Kasumi-1 (cell line): ENCODE measurements at regions not wholly inside any gene's neighbourhood (a gene's known extent, or its start where the extent isn't known, plus 50 kb on each side); places are given as distances from the start of the nearest gene placed in this dataset.

Experiments
- DNase-seq, 2 experiments: peaks; one replicate each; lab custom pipeline; 2025; lab: John Stamatoyannopoulos, UW

- no peak for DNase-seq
Measured at GRCh38 chr6:148053209-148053608, 289.4 kb upstream of the SASH1 start.

GRCh38 chr6:148053796-148054195, 288.8 kb upstream of the SASH1 start:
- DNase-seq: no peak

- no peak for DNase-seq
Measured at GRCh38 chr6:148054219-148054618, 288.4 kb upstream of the SASH1 start.

- DNase-seq: no peak
Measured at GRCh38 chr6:148055419-148055818, 287.2 kb upstream of the SASH1 start.

- DNase-seq: no peak
Measured at GRCh38 chr6:148059869-148060268, 282.8 kb upstream of the SASH1 start.

GRCh38 chr6:148064406-148065134, 278.1 kb upstream of the SASH1 start:
- no peak for DNase-seq

- no peak for DNase-seq
Measured at GRCh38 chr6:148068437-148069061, 274.1 kb upstream of the SASH1 start.

- DNase-seq: no peak
Measured at GRCh38 chr6:148069256-148069655, 273.4 kb upstream of the SASH1 start.

GRCh38 chr6:148074291-148074690, 268.3 kb upstream of the SASH1 start:
- DNase-seq: no peak

- DNase-seq: peak in 1 of 2 experiments; percentile 12
Measured at GRCh38 chr6:148074738-148075137, 267.9 kb upstream of the SASH1 start.

- no peak for DNase-seq
Measured at GRCh38 chr6:148075352-148075751, 267.3 kb upstream of the SASH1 start.

GRCh38 chr6:148076051-148076450, 266.6 kb upstream of the SASH1 start:
- DNase-seq: no peak

GRCh38 chr6:148080315-148080714, 262.3 kb upstream of the SASH1 start:
- no peak for DNase-seq

- no peak for DNase-seq
Measured at GRCh38 chr6:148081076-148081475, 261.6 kb upstream of the SASH1 start.

GRCh38 chr6:148082044-148082443, 260.6 kb upstream of the SASH1 start:
- DNase-seq: no peak

GRCh38 chr6:148082696-148083095, 259.9 kb upstream of the SASH1 start:
- no peak for DNase-seq

GRCh38 chr6:148085631-148086331, 256.9 kb upstream of the SASH1 start:
- DNase-seq: no peak

GRCh38 chr6:148086386-148086785, 256.3 kb upstream of the SASH1 start:
- no peak for DNase-seq

- DNase-seq: no peak
Measured at GRCh38 chr6:148086843-148087242, 255.8 kb upstream of the SASH1 start.

GRCh38 chr6:148087659-148088058, 255.0 kb upstream of the SASH1 start:
- DNase-seq: no peak

- DNase-seq: no peak
Measured at GRCh38 chr6:148090326-148090725, 252.3 kb upstream of the SASH1 start.

- DNase-seq: no peak
Measured at GRCh38 chr6:148091394-148091793, 251.2 kb upstream of the SASH1 start.

GRCh38 chr6:148103436-148103835, 239.2 kb upstream of the SASH1 start:
- no peak for DNase-seq
